H9 (cell line): ENCODE measurements at regions not wholly inside any gene's neighbourhood (a gene's known extent, or its start where the extent isn't known, plus 50 kb on each side); places are given as distances from the start of the nearest gene placed in this dataset.

Experiments
- DNase-seq: peaks from one replicate; pipeline ENCODE4 v3.0.0-alpha.2; 2017
- H2AFZ ChIP-seq: one replicate; pipeline ENCODE4 v1.6.1; 2013; ENCODE audit warnings: mild to moderate bottlenecking, low read length, control low read depth, moderate library complexity
- H2AK5ac ChIP-seq: 2 replicates; pipeline ENCODE4 v1.6.1; 2013; ENCODE audit warnings: low read length, control low read depth, mixed read lengths; ENCODE audit not compliant: insufficient read length
- H2BK120ac ChIP-seq: one replicate; pipeline ENCODE4 v1.6.1; 2013; ENCODE audit warnings: low read depth, mild to moderate bottlenecking, low read length, control low read depth, inconsistent platforms; ENCODE audit not compliant: poor library complexity, severe bottlenecking
- H2BK12ac ChIP-seq: 2 replicates; pipeline ENCODE4 v1.6.1; 2013; ENCODE audit warnings: low read length, control low read depth, mixed read lengths, low read depth; ENCODE audit not compliant: insufficient read length
- H2BK15ac ChIP-seq: 2 replicates; pipeline ENCODE4 v1.6.1; 2013; ENCODE audit warnings: low read depth, low read length, control low read depth
- H2BK20ac ChIP-seq: one replicate; pipeline ENCODE4 v1.6.1; 2013; ENCODE audit warnings: low read depth, mild to moderate bottlenecking, low read length, control low read depth, inconsistent platforms; ENCODE audit not compliant: poor library complexity, severe bottlenecking
- H2BK5ac ChIP-seq: 2 replicates; pipeline ENCODE4 v1.6.1; 2013; ENCODE audit warnings: low read length, control low read depth, mixed read lengths; ENCODE audit not compliant: insufficient read length
- H3K14ac ChIP-seq: 2 replicates; pipeline ENCODE4 v1.6.1; 2013; ENCODE audit warnings: low read length, control low read depth; ENCODE audit not compliant: insufficient read depth
- H3K18ac ChIP-seq: 2 replicates; pipeline ENCODE4 v1.6.1; 2013; ENCODE audit warnings: low read depth, mild to moderate bottlenecking, mixed read lengths, low read length, control low read depth; ENCODE audit not compliant: insufficient read length
- H3K23ac ChIP-seq: 2 replicates; pipeline ENCODE4 v1.6.1; 2013; ENCODE audit warnings: low read length, control low read depth, mixed read lengths, low read depth; ENCODE audit not compliant: insufficient read length
- H3K23me2 ChIP-seq: 2 replicates; pipeline ENCODE4 v1.6.1; 2013; ENCODE audit warnings: low read depth, mild to moderate bottlenecking, mixed read lengths, low read length, control low read depth; ENCODE audit not compliant: insufficient read length, poor library complexity, severe bottlenecking
- H3K27ac ChIP-seq: 2 replicates; pipeline ENCODE4 v1.5.1; 2013; ENCODE audit warnings: low read length, control low read depth, mixed read lengths, low read depth; ENCODE audit not compliant: insufficient read length
- H3K27me3 ChIP-seq: 2 replicates; pipeline ENCODE4 v1.6.1; 2013; ENCODE audit warnings: low read length, control low read depth, inconsistent platforms; ENCODE audit not compliant: insufficient read depth
- H3K4ac ChIP-seq: 2 replicates; pipeline ENCODE4 v1.6.1; 2013; ENCODE audit warnings: low read depth, mild to moderate bottlenecking, control low read depth, inconsistent platforms, low read length, moderate library complexity
- H3K4me1 ChIP-seq: 2 replicates; pipeline ENCODE4 v1.6.1; 2013; ENCODE audit warnings: low read length, control low read depth, inconsistent platforms; ENCODE audit not compliant: insufficient read depth
- H3K4me2 ChIP-seq: 2 replicates; pipeline ENCODE4 v1.6.1; 2013; ENCODE audit warnings: low read length, control low read depth, mixed read lengths; ENCODE audit not compliant: insufficient read length, insufficient read depth
- H3K56ac ChIP-seq: 2 replicates; pipeline ENCODE4 v1.6.1; 2013; ENCODE audit warnings: low read depth, mild to moderate bottlenecking, mixed read lengths, low read length, control low read depth; ENCODE audit not compliant: insufficient read length
- H3K79me1 ChIP-seq: 2 replicates; pipeline ENCODE4 v1.6.1; 2013; ENCODE audit warnings: low read depth, mild to moderate bottlenecking, moderate library complexity, low read length, control low read depth, inconsistent platforms; ENCODE audit not compliant: insufficient read depth, poor library complexity, severe bottlenecking
- H3K79me2 ChIP-seq: 2 replicates; pipeline ENCODE4 v1.6.1; 2013; ENCODE audit warnings: low read length, control low read depth, inconsistent platforms; ENCODE audit not compliant: insufficient read depth
- H3K9ac ChIP-seq: 2 replicates; pipeline ENCODE4 v1.6.1; 2013; ENCODE audit warnings: low read length, control low read depth, mixed read lengths; ENCODE audit not compliant: insufficient read length; ENCODE audit errors: extremely low read depth
- H3K9me3 ChIP-seq: one replicate; pipeline ENCODE4 v1.6.1; 2013; ENCODE audit warnings: low read depth, low read length, inconsistent platforms; ENCODE audit not compliant: control insufficient read depth
- H3T11ph ChIP-seq: one replicate; pipeline ENCODE4 v1.6.1; 2013; ENCODE audit warnings: mild to moderate bottlenecking, low read length, control low read depth, inconsistent platforms
- H4K20me1 ChIP-seq: one replicate; pipeline ENCODE4 v1.6.1; 2013; ENCODE audit not compliant: control insufficient read depth, insufficient read length, insufficient read depth
- H4K5ac ChIP-seq: 2 replicates; pipeline ENCODE4 v1.6.1; 2013; ENCODE audit warnings: low read depth, mild to moderate bottlenecking, mixed read lengths, low read length, control low read depth; ENCODE audit not compliant: insufficient read length
- H4K8ac ChIP-seq: replicated peaks from 2 replicates; pipeline ENCODE4 v1.6.1; 2013; ENCODE audit warnings: low read length, control low read depth, mixed read lengths, low read depth; ENCODE audit not compliant: insufficient read length
- H4K91ac ChIP-seq: 2 replicates; pipeline ENCODE4 v1.6.1; 2013; ENCODE audit warnings: low read depth, mild to moderate bottlenecking, moderate library complexity, mixed read lengths, low read length, control low read depth; ENCODE audit not compliant: insufficient read length
- H3K27ac Mint-ChIP-seq, 3 experiments: 2 replicates in 2 of 3; 3 replicates in 1 of 3; pipeline ENCODE4 v1.8.0; 2020 to 2021; ENCODE audit warnings: mixed read lengths in 3 of 3, mild to moderate bottlenecking in 1 of 3, moderate library complexity in 1 of 3
- H3K27me3 Mint-ChIP-seq: 2 replicates; pipeline ENCODE4 v1.8.0; 2021; ENCODE audit warnings: low read depth, mild to moderate bottlenecking, moderate library complexity, mixed read lengths
- H3K36me3 Mint-ChIP-seq, 3 experiments: 2 replicates in 2 of 3; 3 replicates in 1 of 3; pipeline ENCODE4 v1.8.0; 2020 to 2021; ENCODE audit warnings: low read depth in 3 of 3, mixed read lengths in 3 of 3; ENCODE audit not compliant: insufficient read depth in 1 of 3
- H3K4me1 Mint-ChIP-seq, 2 experiments: 2 replicates each; pipeline ENCODE4 v1.8.0; 2020; ENCODE audit warnings: mixed read lengths in 2 of 2
- H3K4me3 Mint-ChIP-seq, 2 experiments: 2 replicates in 1 of 2; 3 replicates in 1 of 2; pipeline ENCODE4 v1.8.0; 2020 to 2021; ENCODE audit warnings: mild to moderate bottlenecking in 2 of 2, mixed read lengths in 2 of 2, moderate library complexity in 1 of 2
- H3K9me3 Mint-ChIP-seq, 2 experiments: 2 replicates in 1 of 2; 3 replicates in 1 of 2; pipeline ENCODE4 v1.8.0; 2020; ENCODE audit warnings: mild to moderate bottlenecking in 2 of 2, mixed read lengths in 2 of 2, moderate library complexity in 1 of 2
- CTCF ChIP-seq: fragments of 200-600 bp; sonication (generic); conservative IDR thresholded peaks from 3 replicates; pipeline ENCODE4 v1.8.0; 2021; ENCODE audit warnings: antibody characterized with exemption, mild to moderate bottlenecking
- WGBS: extraction: QIAGEN DNeasy Blood & Tissue Kit; methylation state at CpG from one replicate; pipeline ENCODE4 v1.1.7; 2013; ENCODE audit warnings: missing lambda C conversion rate, low lambda C conversion rate, mixed read lengths; ENCODE audit not compliant: insufficient read length; ENCODE audit errors: extremely low coverage; 5-methylcytosine and 5-hydroxymethylcytosine counted together

- H3K4me3 Mint-ChIP-seq: no peak overlapping the region
- no peak overlapping the region for H3K56ac ChIP-seq
These were observed 201.1 kb upstream of the MVB12B start for GRCh38 chr9:126125577-126125976.

More at GRCh38 chr9:126125577-126125976, 201.1 kb upstream of the MVB12B start:
- Histone ChIP-seq H2BK120ac (no peak overlapping the region), H3K14ac (no peak overlapping the region), H3T11ph (no peak overlapping the region), H3K9me3 (no peaks in the 10 kb centered on the region), H3K23me2 (no peaks in the 10 kb centered on the region), H3K18ac (no peak overlapping the region), H2AK5ac (no peak overlapping the region), H3K9ac (no peak overlapping the region), H2AFZ (no peak overlapping the region), H3K79me1 (no peaks in the 10 kb centered on the region), H4K91ac (no peak overlapping the region), H3K4ac (no peak overlapping the region), H3K4me1 (no peaks in the 10 kb centered on the region), H3K79me2 (no peaks in the 10 kb centered on the region), H3K27me3 (no peaks in the 10 kb centered on the region), H2BK20ac (no peak overlapping the region), H2BK12ac (no peak overlapping the region), H2BK15ac (no peak overlapping the region), H4K8ac (no peak overlapping the region), H2BK5ac (no peak overlapping the region), H3K23ac (no peak overlapping the region), H3K27ac (no peak overlapping the region), H4K5ac (no peak overlapping the region), H4K20me1 (no peaks in the 10 kb centered on the region), H3K4me2 (no peak overlapping the region)
- no peak for TF ChIP-seq CTCF
- DNase-seq: no peak
- H3K27me3 Mint-ChIP-seq: peaks cover 42% of the 10 kb centered on the region
- no peaks in the 10 kb centered on the region for H3K9me3 Mint-ChIP-seq
- H3K36me3 Mint-ChIP-seq: no peaks in the 10 kb centered on the region
- no CpG with 5 or more reads among the region's 6 CpGs for WGBS
- no peak overlapping the region for H3K27ac Mint-ChIP-seq
- H3K4me1 Mint-ChIP-seq: peaks cover 0 to under 1% of the 10 kb centered on the region in 2 experiments; a peak in 1 of 4 replicates
